ENCODE measurements at regions not wholly inside any gene's neighbourhood (a gene's known extent, or its start where the extent isn't known, plus 50 kb on each side); places are given as distances from the start of the nearest gene placed in this dataset.

- TF ChIP-seq, protein P1, sequence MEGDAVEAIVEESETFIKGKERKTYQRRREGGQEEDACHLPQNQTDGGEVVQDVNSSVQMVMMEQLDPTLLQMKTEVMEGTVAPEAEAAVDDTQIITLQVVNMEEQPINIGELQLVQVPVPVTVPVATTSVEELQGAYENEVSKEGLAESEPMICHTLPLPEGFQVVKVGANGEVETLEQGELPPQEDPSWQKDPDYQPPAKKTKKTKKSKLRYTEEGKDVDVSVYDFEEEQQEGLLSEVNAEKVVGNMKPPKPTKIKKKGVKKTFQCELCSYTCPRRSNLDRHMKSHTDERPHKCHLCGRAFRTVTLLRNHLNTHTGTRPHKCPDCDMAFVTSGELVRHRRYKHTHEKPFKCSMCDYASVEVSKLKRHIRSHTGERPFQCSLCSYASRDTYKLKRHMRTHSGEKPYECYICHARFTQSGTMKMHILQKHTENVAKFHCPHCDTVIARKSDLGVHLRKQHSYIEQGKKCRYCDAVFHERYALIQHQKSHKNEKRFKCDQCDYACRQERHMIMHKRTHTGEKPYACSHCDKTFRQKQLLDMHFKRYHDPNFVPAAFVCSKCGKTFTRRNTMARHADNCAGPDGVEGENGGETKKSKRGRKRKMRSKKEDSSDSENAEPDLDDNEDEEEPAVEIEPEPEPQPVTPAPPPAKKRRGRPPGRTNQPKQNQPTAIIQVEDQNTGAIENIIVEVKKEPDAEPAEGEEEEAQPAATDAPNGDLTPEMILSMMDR (IDR thresholded peaks at IDR 0.05): no peak
- TF ChIP-seq POLR2A (IDR thresholded peaks at IDR 0.05): no peak
Observed at GRCh38 chr12:116432314-116432750, 126.8 kb upstream of the MAP1LC3B2 start.
